ENCODE measurements at regions not wholly inside any gene's neighbourhood (a gene's known extent, or its start where the extent isn't known, plus 50 kb on each side); places are given as distances from the start of the nearest gene placed in this dataset.

DNA sequence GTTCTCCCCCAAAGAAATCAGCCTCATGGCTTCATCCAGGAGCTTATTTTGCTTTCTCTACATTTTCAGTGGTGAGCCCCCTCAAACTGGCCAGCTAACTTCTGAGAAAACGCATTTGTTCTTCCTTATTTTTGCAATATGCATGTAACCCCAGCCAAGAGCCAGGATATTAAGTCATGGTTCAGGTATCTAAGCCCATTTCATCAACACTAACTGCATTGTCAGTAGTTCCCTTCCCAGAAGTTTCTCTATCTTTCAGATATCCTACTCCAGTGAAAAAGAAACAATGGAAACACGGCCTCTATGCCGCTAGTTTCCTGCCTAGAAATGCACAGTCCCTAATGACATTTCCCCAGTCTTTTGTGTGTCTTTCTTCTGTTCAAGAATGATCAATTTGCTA, 102.8 kb upstream of the RASSF8 start:
- TF ChIP-seq, protein P1, sequence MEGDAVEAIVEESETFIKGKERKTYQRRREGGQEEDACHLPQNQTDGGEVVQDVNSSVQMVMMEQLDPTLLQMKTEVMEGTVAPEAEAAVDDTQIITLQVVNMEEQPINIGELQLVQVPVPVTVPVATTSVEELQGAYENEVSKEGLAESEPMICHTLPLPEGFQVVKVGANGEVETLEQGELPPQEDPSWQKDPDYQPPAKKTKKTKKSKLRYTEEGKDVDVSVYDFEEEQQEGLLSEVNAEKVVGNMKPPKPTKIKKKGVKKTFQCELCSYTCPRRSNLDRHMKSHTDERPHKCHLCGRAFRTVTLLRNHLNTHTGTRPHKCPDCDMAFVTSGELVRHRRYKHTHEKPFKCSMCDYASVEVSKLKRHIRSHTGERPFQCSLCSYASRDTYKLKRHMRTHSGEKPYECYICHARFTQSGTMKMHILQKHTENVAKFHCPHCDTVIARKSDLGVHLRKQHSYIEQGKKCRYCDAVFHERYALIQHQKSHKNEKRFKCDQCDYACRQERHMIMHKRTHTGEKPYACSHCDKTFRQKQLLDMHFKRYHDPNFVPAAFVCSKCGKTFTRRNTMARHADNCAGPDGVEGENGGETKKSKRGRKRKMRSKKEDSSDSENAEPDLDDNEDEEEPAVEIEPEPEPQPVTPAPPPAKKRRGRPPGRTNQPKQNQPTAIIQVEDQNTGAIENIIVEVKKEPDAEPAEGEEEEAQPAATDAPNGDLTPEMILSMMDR (IDR thresholded peaks at IDR 0.05 in 8 of 11, conservative IDR thresholded peaks at IDR 0.05 in 3 of 11), result no peak
- TF ChIP-seq POLR2AphosphoS5 (IDR thresholded peaks at IDR 0.05) (no peak), POLR2A (IDR thresholded peaks at IDR 0.05) (no peak)

All from spleen (tissue), 7 donors.